Hematopoietic multipotent progenitor cell treated with erythropoietin and hydrocortisone succinate and interleukin-3 and kit ligand, for 15 days (in vitro differentiated cells): ENCODE measurements at regions not wholly inside any gene's neighbourhood (a gene's known extent, or its start where the extent isn't known, plus 50 kb on each side); places are given as distances from the start of the nearest gene placed in this dataset.
"Not testable (repeated sequence)": the region's sequence is repeated elsewhere in the genome, so short reads cannot be mapped to it uniquely, and the experiment has no call there.

Experiments
- DNase-seq: peaks from one replicate; pipeline ENCODE4 v3.0.0-alpha.2; 2015; ENCODE audit warnings: low spot score

GRCh38 chr12:97714107-97714563, 251.5 kb downstream of the RMST start:
- DNase-seq = no peak

- no peak for DNase-seq
Observed at GRCh38 chr12:97716356-97716755, 253.8 kb downstream of the RMST start.

DNA sequence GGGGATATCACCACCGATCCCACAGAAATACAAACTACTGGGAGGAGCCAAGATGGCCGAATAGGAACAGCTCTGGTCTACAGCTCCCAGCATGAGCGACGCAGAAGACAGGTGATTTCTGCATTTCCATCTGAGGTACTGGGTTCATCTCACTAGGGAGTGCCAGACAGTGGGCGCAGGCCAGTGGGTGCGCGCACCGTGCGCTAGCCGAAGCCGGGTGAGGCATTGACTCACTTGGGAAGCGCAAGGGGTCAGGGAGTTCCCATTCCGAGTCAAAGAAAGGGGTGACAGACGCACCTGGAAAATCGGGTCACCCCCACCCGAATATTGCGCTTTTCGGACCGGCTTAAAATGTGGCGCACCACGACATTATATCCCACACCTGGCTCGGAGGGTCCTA, 261.2 kb downstream of the RMST start:
- DNase-seq = not testable (repeated sequence)

DNA sequence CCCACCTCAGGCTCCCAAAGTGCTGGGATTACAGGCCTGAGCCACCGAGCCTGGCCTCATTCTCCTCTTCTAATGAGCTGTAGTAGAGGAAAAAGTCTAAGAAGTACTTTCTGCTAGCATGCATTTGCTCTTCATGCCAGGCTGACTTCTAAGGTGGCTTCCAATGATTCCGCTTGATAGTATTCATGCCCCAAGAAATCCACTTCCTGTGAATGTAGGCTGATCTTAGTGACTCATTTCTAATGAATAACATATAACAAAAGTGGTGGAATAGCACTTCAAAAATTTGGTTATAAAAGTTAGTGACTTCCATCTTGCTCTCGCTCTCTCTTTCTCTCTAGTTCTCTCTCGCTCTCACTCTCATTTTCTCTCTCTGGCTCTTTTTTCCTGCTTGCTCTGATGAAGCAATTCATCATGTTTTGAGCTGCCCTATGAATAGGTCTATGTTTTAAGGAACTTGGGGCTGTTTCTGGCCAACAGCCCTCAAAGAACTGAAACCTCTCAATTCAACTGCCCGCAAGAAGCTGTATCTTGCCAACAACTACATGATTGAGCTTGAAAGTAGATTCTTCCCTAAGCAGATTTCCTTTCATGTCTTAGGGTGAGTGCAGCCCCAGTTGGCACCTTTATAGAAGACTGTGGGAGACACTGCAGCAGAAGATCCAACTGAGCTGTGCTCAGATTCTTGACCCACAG, 282.9 kb downstream of the RMST start:
- no peak for DNase-seq

- DNase-seq = no peak
Observed at GRCh38 chr12:97748298-97748697, 285.7 kb downstream of the RMST start.

DNA sequence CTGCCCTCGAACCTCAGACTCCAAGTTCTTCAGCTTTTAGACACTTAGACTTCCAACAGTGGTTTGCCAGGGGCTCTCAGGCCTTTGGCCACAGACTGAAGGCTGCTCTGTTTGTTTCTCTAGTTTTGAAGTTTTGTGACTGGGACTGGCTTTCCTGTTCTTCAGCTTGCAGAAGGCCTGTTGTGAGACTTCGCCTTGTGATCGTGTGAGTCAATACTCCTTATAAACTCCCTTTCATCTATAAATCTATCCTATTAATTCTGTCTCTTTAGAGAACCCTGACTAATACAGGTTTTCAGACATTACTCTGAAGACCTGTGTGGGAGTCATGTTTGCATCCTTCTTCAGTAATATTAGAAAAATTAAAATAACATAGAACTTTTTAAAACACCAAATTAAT, 289.1 kb downstream of the RMST start:
- DNase-seq = no peak

DNA sequence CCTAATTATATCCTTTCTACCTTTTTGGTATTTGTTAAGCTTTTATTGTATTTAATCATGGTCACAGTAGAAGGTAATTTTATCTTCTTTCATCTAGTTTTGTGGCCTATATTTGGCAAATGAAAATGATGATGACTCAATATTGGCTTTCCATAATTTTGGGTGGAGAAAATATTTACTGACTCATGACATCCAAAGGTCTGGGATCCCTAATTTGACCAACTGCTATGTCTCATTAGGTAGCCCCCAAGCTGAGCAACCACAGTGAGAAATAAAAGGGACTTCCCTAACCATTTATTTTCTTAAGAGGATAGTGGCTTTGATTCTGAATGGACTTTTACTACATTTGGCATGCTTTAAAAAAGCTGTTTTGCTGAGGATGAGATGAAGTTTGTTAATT, 289.5 kb downstream of the RMST start:
- no peak for DNase-seq

DNA sequence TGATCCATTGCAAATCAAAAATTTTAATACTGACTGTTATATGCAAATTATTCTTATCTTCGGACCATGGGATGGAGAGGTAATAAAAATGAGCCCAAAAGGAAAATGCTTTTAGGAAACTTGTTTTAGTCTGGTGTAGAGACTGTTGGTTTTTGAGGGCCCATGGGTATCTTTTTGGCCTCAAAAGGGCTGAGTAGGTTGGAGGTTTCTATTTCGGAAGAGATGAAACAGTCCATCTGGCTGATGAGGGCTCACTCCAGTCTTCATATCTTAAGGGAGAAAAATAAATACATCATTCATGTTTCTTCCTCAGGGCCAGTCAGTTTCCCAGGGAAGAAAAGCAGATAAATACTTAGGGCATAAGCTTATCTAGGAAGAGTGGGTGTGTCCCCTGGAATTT, 290.7 kb downstream of the RMST start:
- no peak for DNase-seq

DNA sequence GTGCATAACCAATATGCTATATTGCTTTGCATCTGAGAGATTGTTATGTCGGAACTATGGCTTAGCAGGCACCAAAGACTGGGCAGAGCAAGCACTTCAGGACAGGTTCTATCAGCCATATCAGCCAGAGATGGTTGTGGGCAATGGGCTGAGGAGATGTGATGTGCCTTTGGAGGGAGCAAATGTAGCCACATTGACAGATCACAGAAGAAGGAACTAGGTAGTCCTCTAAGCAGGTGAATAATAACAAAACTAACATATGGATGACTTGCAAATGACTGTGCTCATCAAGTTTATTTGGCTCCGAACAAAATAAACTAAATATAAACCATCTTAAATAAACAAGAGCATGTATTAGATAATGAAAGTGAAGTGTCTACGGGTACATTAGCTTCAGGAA, 291.7 kb downstream of the RMST start:
- no peak for DNase-seq

DNA sequence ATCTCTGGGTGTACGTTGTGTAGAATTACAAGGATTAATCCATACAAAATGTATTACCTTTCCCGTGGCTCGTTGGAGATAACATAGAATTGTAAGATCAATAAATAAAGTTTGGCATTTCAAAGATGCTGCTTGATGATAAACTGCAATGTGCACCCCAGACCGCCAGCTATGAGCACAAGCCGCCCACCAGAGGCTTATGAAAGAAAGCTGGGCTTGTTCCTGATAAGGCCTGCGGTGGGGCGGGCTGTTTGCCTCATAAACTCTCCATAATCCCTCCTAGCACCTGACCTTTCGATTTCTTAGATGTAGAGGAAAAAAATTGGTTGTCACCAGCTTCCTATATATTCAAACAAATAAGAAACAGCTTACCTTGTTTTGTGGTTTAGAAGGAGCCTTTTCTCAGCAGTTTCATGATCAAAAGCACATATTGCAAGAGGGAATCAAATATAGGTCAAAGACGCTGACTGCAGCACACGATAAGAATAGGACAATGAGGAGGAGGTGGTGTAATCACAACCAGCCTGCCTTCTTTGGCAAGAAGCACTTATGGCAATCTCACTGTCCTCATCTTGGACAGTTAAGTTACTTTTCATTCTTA, 293.6 kb downstream of the RMST start:
- no peak for DNase-seq

GRCh38 chr12:97756741-97757140, 294.1 kb downstream of the RMST start:
- no peak for DNase-seq

DNA sequence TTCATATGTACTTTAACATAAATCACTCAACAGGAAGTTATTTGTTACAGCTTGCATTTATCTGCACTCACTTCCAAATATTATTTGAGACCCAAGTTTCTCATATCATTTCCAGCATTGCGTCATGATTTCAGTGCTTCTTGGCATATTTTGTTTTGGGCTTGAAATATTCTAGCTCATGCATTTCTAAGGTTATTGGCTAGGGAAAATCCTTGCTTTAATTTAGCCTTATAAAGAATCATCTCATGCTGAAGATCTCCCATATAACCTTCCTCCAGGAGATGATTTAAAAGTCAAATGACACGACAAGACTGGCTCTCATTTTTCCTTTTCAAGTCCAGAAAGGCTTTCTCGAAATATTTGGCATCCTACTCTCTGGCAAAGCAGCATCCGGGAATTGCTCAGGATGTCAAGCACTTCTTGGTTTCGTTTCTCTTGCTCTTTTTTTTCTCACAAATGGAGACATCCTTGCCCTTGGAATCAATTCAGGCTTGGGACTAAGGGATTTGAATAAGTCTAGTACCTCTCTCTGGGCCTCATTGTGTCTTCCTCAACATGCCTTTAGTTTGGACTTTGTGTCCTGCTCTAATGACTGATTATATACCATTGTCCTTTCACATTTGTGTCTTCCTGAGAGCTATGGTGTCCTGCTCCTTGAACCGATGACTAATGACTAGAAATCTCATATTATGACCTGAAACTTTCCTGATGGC, 295.0 kb downstream of the RMST start:
- DNase-seq = no peak

- DNase-seq = no peak
Observed at GRCh38 chr12:97758194-97758501, 295.5 kb downstream of the RMST start.

DNA sequence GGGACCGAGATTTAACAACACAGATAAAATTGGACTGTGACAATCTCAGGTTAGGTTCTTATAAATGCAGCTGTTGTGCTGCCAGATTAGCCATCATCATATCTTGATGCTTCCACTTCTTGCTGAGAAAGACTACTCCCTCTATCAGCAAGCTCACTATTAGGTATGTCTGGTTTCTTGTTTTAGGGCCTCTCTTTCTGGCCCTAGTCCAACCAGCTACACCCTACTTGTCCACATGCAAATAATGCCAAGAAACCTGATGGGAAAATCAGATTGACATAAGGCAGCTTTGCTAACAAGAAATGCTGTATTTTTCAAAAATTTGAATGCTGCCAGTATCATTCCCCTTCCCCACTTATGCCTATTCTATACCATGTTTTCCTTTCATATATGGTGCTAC, 296.0 kb downstream of the RMST start:
- no peak for DNase-seq

DNA sequence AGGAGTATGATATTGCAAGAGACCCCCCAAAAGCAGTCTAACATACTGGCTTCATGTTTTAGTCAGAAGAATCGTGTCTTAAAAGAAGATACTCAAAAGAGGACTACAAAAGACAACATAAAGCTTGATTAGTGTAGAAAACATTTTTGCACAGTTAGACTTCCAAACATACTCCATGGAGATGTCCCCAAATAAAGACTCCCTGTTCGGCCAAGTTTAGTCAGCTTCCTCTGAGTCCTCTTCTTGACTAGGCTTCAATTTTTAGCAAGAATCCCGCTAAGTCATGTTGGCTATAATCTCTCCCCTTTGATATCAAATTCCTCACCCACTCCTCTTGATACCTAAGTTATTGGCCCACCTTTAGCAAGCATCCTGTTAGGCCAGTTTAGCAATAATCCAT, 298.0 kb downstream of the RMST start:
- no peak for DNase-seq

- DNase-seq = no peak
Observed at GRCh38 chr12:97763113-97763512, 300.5 kb downstream of the RMST start.

- no peak for DNase-seq
Observed at GRCh38 chr12:97764700-97765099, 302.1 kb downstream of the RMST start.

DNA sequence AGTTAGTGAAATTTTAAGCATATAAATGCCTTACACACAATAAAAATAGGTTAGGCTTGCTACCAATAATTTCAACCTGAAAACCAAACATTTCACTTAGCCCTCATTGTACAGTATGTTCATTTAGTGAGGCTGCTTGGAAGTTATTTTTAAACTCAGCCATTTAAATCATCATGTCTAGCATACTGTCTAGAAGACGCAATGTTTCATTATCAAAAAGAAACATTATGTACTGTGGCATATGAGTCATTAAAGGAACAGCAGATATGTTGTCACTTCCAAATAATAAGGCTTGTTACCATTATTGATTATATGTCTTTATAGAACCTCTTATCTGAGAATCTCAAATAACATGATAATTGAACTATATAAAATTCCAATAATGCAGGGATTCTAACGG, 304.7 kb downstream of the RMST start:
- no peak for DNase-seq

DNA sequence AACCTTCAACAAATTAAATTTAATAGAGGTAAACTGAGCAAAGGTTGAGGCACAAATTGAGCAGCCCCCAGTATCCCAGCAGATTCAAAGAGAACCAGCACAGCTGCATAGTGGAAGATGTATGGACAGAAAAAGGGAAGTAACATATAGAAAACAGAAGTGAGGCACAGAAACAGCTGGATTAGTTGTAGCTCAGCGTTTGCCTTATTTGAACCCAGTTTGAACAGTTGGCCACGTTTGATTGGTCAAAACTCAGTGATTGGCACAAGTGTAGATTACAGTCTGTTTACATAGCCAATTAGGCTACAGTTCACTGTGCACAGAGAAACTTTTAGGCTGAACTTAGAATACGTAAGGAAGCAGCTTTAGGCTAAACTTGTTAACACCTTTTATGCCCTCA, 315.5 kb downstream of the RMST start:
- no peak for DNase-seq

DNA sequence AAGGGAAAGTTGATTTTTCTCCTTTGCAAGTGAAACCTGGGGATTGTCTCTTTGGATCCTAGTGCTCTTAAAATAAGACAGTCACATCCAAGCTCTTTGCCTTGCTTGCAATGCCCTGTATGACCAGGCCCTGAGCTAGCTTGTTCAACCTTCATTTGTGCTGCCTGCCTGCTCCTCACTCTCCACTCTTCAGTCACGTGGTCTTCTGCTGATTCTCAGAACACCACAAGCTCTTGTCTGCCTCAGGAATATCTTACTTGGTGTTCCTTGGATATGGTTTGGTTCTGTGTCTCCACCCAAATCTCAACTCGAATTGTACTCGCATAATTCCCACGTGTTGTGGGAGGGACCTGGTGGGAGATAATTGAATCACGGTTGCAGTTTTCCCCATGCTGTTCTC, 318.7 kb downstream of the RMST start:
- DNase-seq = no peak

- no peak for DNase-seq
Observed at GRCh38 chr12:97784904-97785303, 322.3 kb downstream of the RMST start.

- DNase-seq = no peak
Observed at GRCh38 chr12:97790281-97790680, 327.7 kb downstream of the RMST start.

- no peak for DNase-seq
Observed at GRCh38 chr12:97797473-97797872, 334.9 kb downstream of the RMST start.

DNA sequence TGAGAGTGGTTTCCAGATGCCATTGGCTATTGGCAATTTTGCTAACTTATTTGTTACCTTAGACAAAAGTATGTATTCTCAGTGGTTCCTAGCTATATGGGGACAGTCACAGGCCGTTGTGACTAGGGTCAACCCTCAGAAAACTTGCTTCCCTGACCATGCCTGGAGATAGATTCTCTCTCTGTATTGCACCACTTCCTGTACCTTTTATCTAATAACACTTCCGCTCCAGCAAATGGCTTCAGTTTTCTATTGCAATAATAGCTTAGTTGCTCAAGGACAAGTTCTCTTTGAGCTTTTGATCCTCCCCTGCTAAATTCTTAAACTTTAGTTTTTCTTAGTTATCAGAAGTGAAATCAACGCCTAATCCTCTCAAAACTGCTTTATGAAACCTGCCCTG, 338.0 kb downstream of the RMST start:
- no peak for DNase-seq
